ENCODE measurements at regions not wholly inside any gene's neighbourhood (a gene's known extent, or its start where the extent isn't known, plus 50 kb on each side); places are given as distances from the start of the nearest gene placed in this dataset.

DNA sequence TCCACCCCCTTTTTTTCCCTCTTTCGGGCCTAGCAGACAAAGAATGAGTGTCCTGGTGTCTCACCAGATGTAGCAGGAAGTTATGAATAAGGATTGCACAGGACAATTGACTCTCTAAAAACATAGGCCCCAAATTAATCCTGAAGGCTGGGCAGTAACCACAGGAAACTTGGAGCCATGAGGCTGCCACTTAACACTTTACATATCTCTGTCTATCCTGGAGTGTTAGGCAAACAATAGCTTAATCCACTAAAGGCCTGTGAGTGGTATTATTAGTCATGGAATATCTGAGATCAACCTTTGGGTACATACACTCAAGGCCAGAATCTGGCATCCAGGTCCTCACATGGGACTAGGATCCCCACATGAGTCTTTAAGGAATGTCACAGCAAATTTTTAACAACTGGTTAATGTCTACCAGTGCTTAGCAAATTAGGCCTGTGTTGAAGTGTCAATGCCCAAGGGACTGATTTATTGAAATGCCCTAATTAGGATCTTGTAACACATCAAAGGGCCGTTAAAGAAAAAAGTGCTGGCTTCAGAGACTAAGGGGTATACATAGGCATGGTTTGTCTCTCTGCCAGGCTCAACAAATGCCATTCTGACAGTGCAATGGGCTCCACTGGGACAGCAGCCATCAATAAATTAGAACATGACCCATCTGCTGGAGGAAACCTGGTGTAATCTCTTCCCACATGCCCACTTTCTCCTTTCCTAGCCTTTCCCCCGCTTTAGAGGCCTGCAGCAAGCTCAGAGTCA, 196.7 kb upstream of the TBX20 start:
- Mint-ChIP-seq H3K4me1 (no peaks in the 10 kb centered on the region), H3K27ac (ENCODE audit: low read depth) (no peak overlapping the region), H3K36me3 (ENCODE audit: insufficient read depth) (no peaks in the 10 kb centered on the region), H3K4me3 (no peak overlapping the region), H3K9me3 (no peaks in the 10 kb centered on the region), H3K27me3 (peaks cover 69% of the 10 kb centered on the region)
- DNase-seq (ENCODE audit: low spot score in 2 of 2) (no peak), ATAC-seq (replicated peaks; ENCODE audit: extremely low read depth, poor library complexity, severe bottlenecking) (no peak)

DNA sequence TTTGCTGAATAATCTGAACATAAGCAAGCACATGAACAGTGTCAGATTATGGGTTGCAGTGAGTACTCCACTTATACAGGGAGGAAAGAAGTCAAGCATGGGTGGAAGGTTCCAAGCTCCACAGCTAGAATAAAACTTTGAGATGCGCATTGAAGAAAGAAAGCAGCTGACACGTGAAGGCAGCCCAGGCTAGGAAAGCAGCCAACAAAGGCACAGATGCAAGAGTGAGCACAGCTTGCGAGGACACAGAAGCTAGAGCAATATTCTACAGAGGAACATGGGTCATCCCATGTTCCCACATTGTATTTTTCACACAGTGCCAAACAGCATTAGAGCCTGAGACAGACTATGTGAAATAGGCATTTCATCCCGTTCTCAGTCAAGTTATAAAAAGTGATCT, 194.6 kb upstream of the TBX20 start:
- H3K27me3 Mint-ChIP-seq, result peaks cover 66% of the 10 kb centered on the region
- ATAC-seq (replicated peaks; ENCODE audit: extremely low read depth, poor library complexity, severe bottlenecking), result no peak
- no peak overlapping the region for H3K27ac Mint-ChIP-seq (ENCODE audit: low read depth)
- DNase-seq (ENCODE audit: low spot score in 2 of 2), result no peak
- no peak overlapping the region for H3K4me3 Mint-ChIP-seq
- no peaks in the 10 kb centered on the region for H3K36me3 Mint-ChIP-seq (ENCODE audit: insufficient read depth)
- no peaks in the 10 kb centered on the region for H3K9me3 Mint-ChIP-seq
- H3K4me1 Mint-ChIP-seq, result no peaks in the 10 kb centered on the region

DNA sequence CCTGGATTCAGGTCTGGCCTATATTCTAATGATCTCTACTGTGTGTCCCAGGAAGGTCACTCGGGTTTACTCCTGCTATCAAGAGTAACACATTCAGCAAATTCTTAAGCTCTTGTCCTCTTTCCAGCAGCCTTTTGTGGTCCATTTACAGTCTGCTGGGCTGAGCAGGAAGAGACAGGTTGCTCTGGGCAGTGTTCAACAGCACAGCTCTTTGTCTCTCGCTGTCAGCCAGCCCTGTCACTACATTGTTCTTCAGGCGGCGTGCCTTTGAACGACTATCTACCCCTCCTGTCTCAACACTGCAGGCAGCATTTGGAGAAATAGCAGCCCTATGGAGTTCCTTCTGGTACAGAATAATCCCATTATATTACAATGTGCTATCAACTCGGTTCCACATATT, 192.2 kb upstream of the TBX20 start:
- no peaks in the 10 kb centered on the region for H3K9me3 Mint-ChIP-seq
- H3K4me1 Mint-ChIP-seq, result no peaks in the 10 kb centered on the region
- no peak overlapping the region for H3K4me3 Mint-ChIP-seq
- ATAC-seq (replicated peaks; ENCODE audit: extremely low read depth, poor library complexity, severe bottlenecking), result no peak
- peaks cover 71% of the 10 kb centered on the region for H3K27me3 Mint-ChIP-seq
- DNase-seq (ENCODE audit: low spot score in 2 of 2), result no peak
- no peak overlapping the region for H3K27ac Mint-ChIP-seq (ENCODE audit: low read depth)
- H3K36me3 Mint-ChIP-seq (ENCODE audit: insufficient read depth), result no peaks in the 10 kb centered on the region

DNA sequence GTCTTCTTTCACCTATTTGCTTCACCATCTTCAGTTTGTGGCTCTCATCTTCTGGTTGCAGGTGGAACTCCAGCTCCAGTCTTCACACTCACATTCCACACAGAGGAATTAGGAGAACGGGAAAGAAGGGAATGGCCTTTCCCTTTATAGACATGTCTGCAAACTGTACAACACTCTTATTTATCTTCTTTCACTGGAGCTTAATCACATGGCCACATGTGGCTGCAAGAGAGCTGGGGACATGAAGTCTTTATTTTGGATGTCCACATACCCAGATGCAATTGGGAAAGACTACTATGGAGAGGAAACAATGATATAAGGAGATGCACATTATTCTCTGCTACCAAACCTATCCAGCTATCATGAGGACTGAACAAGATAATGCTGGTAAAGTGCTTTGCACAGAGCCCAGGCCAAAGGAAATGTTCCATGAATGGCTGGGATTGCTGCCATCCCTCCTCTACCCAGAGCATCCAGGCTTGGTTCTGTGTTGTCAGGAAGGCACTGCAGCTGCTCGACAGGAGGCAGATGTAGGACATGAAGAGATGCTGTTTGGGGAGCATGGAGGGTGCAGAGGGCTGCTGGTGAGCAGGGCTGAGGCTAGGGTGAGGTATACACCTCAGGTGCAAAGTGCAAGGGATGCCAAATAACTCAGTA, 183.8 kb upstream of the TBX20 start:
- DNase-seq (ENCODE audit: low spot score in 2 of 2), result no peak
- Mint-ChIP-seq H3K27me3 (peaks cover 33% of the 10 kb centered on the region), H3K36me3 (ENCODE audit: insufficient read depth) (peaks cover 2% of the 10 kb centered on the region), H3K4me3 (no peak overlapping the region), H3K9me3 (no peaks in the 10 kb centered on the region), H3K27ac (ENCODE audit: low read depth) (no peak overlapping the region), H3K4me1 (no peaks in the 10 kb centered on the region)
- ATAC-seq (replicated peaks; ENCODE audit: extremely low read depth, poor library complexity, severe bottlenecking), result no peak

DNA sequence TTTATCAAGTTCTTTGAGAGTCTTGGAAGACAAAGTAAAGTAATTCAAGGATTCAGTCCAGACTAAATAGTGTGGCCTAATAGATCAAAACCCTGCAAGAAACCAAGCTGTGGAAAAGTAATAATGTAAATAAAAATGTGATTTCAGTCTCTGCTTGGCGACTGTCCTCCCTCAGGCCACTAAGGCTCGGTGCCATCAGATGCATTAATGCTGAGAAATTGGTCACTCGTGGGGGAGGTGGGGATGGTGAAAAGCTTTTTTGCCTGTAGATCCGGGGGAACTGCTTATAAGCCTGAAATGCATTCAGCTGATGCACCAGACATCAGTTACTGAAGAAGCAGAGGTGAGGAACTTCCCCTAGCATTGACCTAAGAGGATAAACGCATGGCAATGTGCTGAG, 182.6 kb upstream of the TBX20 start:
- DNase-seq (ENCODE audit: low spot score in 2 of 2) (no peak), ATAC-seq (replicated peaks; ENCODE audit: extremely low read depth, poor library complexity, severe bottlenecking) (no peak)
- Mint-ChIP-seq H3K9me3 (no peaks in the 10 kb centered on the region), H3K27ac (ENCODE audit: low read depth) (no peak overlapping the region), H3K36me3 (ENCODE audit: insufficient read depth) (peaks cover 3% of the 10 kb centered on the region), H3K4me1 (no peaks in the 10 kb centered on the region), H3K27me3 (peaks cover 36% of the 10 kb centered on the region), H3K4me3 (no peak overlapping the region)

DNA sequence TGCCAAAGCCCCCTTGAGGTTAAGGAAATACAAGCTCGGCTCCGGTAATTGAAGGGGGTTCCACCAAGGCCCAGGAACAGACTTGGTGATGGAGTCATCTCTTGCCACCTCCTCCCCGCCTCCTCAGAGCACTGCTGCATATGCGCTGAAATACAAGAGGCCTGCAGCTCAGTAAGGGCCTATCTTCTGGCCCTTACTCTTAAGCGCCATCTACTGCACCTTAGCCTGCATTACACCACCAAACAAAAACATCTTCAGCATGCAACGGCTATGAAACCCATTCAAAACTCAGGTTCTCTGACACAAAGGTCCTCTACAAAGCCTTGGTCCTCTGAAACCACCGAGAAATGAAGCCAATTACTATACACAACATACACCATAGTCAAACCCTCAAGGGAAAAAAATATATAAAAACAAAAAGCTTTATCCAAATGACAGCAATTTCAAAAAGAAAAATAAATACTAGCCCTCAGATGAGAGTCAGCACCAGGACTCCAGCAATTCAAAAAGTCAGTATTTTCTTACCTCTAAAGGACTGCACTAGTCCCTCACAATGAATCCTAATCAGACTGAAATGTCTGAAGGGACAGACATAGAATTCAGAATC, 176.8 kb upstream of the TBX20 start:
- Mint-ChIP-seq H3K36me3 (ENCODE audit: insufficient read depth) (peaks cover 1% of the 10 kb centered on the region), H3K9me3 (no peaks in the 10 kb centered on the region), H3K27me3 (peaks cover 55% of the 10 kb centered on the region), H3K4me3 (no peak overlapping the region), H3K27ac (ENCODE audit: low read depth) (no peak overlapping the region), H3K4me1 (no peaks in the 10 kb centered on the region)
- ATAC-seq (replicated peaks; ENCODE audit: extremely low read depth, poor library complexity, severe bottlenecking), result no peak
- DNase-seq (ENCODE audit: low spot score in 2 of 2), result no peak

DNA sequence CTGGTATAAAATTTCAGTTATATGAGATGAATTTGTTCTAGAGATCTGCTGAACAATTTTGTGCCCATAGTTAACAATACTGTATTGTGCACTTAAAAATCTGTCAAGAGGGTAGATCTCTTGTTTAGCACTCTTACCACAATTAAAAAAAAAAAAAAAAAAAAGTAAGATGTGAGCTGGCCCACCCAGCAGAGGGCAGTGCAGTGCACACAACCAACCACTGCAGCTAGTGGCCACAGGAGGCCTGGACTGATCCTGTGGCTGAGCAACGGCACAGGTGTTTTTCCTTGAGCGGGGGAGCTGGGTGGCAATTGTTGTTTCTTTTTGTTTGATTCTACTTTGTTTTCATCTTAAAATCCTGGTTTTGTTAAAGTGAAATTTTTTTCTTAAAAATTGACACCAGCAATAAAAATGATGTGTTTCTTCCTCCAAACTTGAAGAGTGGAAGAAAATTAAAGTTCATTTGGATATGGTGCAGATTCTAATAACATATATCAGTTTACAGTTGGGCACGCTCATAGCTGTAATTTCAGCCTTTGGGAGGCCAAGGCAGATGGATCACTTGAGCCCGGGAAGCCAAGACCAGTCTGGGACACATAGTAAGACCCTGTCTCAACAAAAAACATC, 171.1 kb upstream of the TBX20 start:
- no peaks in the 10 kb centered on the region for H3K36me3 Mint-ChIP-seq (ENCODE audit: insufficient read depth)
- no peak overlapping the region for H3K4me3 Mint-ChIP-seq
- ATAC-seq (replicated peaks; ENCODE audit: extremely low read depth, poor library complexity, severe bottlenecking), result peak; percentile 72
- no peak overlapping the region for H3K27ac Mint-ChIP-seq (ENCODE audit: low read depth)
- H3K9me3 Mint-ChIP-seq, result no peaks in the 10 kb centered on the region
- peak; percentile 33 to 36 for DNase-seq (ENCODE audit: low spot score in 2 of 2)
- no peaks in the 10 kb centered on the region for H3K4me1 Mint-ChIP-seq
- H3K27me3 Mint-ChIP-seq, result peaks cover 30% of the 10 kb centered on the region

DNA sequence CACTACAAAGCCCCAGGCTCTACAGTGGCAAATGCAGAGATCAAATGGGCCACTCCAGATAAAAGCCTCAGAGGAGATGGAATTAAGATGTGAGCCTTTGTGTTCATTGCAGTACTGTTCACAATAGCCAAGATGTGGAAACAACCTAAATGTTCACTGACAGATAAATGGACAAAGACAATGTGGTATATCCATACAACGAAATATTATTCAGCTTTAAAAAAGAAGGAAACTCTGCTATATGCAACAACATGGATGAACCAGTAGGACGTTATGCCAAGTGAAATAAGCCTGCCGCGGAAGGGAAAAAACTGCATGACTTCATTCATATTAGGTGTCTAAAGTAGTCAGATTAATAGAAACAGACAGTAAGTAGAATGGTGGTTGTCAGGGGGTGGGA, 170.5 kb upstream of the TBX20 start:
- no peak overlapping the region for H3K27ac Mint-ChIP-seq (ENCODE audit: low read depth)
- ATAC-seq (replicated peaks; ENCODE audit: extremely low read depth, poor library complexity, severe bottlenecking) (no peak), DNase-seq (ENCODE audit: low spot score in 2 of 2) (no peak)
- H3K36me3 Mint-ChIP-seq (ENCODE audit: insufficient read depth), result no peaks in the 10 kb centered on the region
- no peaks in the 10 kb centered on the region for H3K9me3 Mint-ChIP-seq
- H3K4me1 Mint-ChIP-seq, result no peaks in the 10 kb centered on the region
- peaks cover 30% of the 10 kb centered on the region for H3K27me3 Mint-ChIP-seq
- no peak overlapping the region for H3K4me3 Mint-ChIP-seq

DNA sequence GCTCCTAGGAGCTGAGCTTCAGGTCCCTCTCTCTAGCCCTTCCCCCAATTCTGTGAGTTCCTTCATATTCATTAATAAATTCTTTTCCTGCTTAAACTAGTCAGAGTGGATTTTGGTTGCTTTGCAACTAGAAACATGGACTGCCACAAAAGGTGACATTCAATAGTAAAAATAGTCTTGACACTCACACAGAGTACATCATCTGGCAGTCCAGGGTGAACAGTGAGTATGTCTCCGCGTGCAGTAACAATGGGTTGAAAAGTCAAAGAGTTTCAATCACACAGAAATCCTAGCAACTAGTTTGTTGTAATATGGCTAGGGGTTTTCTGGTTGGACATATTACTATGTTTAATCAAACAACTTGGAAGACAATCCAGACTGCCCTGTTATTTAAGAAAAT, 168.8 kb upstream of the TBX20 start:
- DNase-seq (ENCODE audit: low spot score in 2 of 2) (no peak), ATAC-seq (replicated peaks; ENCODE audit: extremely low read depth, poor library complexity, severe bottlenecking) (no peak)
- no peaks in the 10 kb centered on the region for H3K4me1 Mint-ChIP-seq
- peaks cover 30% of the 10 kb centered on the region for H3K27me3 Mint-ChIP-seq
- H3K36me3 Mint-ChIP-seq (ENCODE audit: insufficient read depth), result no peaks in the 10 kb centered on the region
- H3K4me3 Mint-ChIP-seq, result no peak overlapping the region
- H3K9me3 Mint-ChIP-seq, result no peaks in the 10 kb centered on the region
- no peak overlapping the region for H3K27ac Mint-ChIP-seq (ENCODE audit: low read depth)

DNA sequence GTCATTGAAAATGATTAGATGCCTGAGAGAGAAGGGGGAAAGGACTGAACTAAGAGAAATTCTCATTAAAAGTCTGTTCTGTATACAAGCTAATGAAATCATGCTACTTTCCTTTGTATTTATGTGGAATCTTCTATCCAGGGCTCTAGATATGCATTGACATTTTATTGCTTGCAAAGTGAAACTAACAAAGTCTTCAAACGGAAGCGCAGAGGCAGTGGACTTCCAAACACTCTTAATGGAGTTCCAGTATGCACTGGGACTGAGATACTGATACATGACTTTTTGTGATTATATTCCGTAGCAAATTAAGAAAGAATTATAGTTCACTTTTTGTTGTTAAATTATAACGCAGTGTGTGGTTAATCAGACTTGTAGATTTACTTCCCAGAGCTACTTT, 166.8 kb upstream of the TBX20 start:
- Mint-ChIP-seq H3K9me3 (no peaks in the 10 kb centered on the region), H3K27ac (ENCODE audit: low read depth) (no peak overlapping the region), H3K27me3 (peaks cover 21% of the 10 kb centered on the region), H3K36me3 (ENCODE audit: insufficient read depth) (no peaks in the 10 kb centered on the region), H3K4me1 (no peaks in the 10 kb centered on the region), H3K4me3 (no peak overlapping the region)
- ATAC-seq (replicated peaks; ENCODE audit: extremely low read depth, poor library complexity, severe bottlenecking), result no peak
- DNase-seq (ENCODE audit: low spot score in 2 of 2), result no peak

DNA sequence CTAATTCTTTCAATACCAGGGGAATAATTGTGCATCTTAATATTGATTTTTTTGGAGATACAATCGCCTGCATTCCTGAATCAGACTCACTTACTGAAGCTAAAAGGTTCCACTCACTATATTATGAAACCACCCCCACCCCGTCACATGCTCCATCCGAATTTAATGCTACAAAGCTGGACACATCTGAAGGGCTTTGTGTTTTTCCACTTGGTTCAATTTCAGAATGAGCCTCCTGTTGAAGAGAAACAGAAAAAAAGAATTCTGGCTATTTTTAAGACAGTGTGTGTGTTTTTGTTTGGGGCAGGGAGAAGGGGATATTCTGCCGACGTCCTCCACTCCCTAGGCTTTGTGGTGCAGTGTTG, 165.5 kb upstream of the TBX20 start:
- no peak for DNase-seq (ENCODE audit: low spot score in 2 of 2)
- peaks cover 20% of the 10 kb centered on the region for H3K27me3 Mint-ChIP-seq
- H3K27ac Mint-ChIP-seq (ENCODE audit: low read depth), result no peak overlapping the region
- no peaks in the 10 kb centered on the region for H3K9me3 Mint-ChIP-seq
- H3K36me3 Mint-ChIP-seq (ENCODE audit: insufficient read depth), result no peaks in the 10 kb centered on the region
- no peaks in the 10 kb centered on the region for H3K4me1 Mint-ChIP-seq
- no peak overlapping the region for H3K4me3 Mint-ChIP-seq
- ATAC-seq (replicated peaks; ENCODE audit: extremely low read depth, poor library complexity, severe bottlenecking), result no peak

DNA sequence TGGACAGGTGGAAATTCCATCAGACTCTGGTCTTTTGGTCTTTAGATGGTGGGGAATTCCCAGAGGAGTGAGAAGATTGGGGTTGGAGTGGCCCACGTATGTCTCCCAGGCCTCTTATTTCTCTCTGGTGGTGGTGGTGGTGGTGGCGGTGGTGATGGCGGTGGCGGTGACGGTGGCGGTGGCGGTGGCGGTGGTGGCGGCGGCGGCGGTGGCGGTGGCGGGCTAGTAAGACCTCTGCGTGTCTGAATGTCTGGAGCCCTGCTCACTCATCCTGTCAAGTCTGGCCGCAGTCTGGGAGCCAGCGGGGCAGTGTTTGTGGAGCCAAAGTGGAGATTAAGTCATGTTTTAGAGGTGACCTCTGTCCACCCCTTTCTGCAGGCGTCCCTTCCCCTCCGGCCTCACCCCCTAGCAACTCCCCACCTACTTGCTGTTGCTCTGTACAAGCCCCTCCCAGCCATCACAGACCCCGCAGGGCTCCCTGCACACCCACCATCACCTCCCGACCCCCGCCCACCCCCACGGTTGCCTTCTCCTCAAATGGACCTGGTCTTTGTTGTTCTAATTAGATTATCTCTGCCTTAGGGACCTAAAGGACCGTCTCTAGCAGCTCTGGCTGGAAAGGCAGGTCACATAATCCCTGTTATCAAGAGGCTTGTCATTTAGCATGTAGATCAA, 165.0 kb upstream of the TBX20 start:
- Mint-ChIP-seq H3K27ac (ENCODE audit: low read depth) (no peak overlapping the region), H3K4me3 (no peak overlapping the region), H3K36me3 (ENCODE audit: insufficient read depth) (no peaks in the 10 kb centered on the region), H3K4me1 (no peaks in the 10 kb centered on the region), H3K27me3 (peaks cover 20% of the 10 kb centered on the region), H3K9me3 (no peaks in the 10 kb centered on the region)
- DNase-seq (ENCODE audit: low spot score in 2 of 2) (no peak), ATAC-seq (replicated peaks; ENCODE audit: extremely low read depth, poor library complexity, severe bottlenecking) (no peak)

Data from central memory CD8-positive, alpha-beta T cell (primary cell).